Stimulated activated CD4-positive, alpha-beta T cell treated with anti-CD3 and anti-CD28 coated beads, Interleukin-15, amount 100 ng/mL, for 48 hours (primary cell): ENCODE measurements at regions not wholly inside any gene's neighbourhood (a gene's known extent, or its start where the extent isn't known, plus 50 kb on each side); places are given as distances from the start of the nearest gene placed in this dataset.
A peak's percentile ranks its signal among the peaks of the same experiment; 100 is the strongest.

Source experiments
- DNase-seq, 2 donors: peaks; one replicate each; pipeline ENCODE4 v3.0.0-alpha.2; 2020; ENCODE audit warnings: low read depth in 2 of 2

- DNase-seq, result no peak
Observed at GRCh38 chr11:27215471-27216269, 147.3 kb downstream of the CCDC34 start.

DNA sequence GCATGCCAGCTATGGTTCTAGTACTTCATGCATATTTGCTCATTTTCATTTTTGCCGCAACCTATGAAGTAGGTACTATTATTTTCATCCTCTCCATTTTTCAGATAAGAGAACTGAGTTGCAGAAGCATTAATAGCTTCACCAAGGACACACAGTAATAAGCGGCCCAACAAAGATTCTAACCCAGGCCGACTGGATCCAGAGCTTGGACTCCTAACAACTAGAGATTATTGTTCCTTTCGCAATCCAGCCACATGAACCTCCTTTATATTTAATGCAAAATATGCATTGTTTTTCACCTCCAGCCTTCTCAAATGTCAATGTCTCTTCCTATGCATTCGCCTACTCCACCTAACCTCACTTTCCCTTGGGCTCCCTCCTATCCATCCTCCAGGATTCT lies 148.3 kb downstream of the CCDC34 start:
- DNase-seq, result no peak

- DNase-seq, result no peak
Observed at GRCh38 chr11:27213232-27213660, 149.8 kb downstream of the CCDC34 start.

DNA sequence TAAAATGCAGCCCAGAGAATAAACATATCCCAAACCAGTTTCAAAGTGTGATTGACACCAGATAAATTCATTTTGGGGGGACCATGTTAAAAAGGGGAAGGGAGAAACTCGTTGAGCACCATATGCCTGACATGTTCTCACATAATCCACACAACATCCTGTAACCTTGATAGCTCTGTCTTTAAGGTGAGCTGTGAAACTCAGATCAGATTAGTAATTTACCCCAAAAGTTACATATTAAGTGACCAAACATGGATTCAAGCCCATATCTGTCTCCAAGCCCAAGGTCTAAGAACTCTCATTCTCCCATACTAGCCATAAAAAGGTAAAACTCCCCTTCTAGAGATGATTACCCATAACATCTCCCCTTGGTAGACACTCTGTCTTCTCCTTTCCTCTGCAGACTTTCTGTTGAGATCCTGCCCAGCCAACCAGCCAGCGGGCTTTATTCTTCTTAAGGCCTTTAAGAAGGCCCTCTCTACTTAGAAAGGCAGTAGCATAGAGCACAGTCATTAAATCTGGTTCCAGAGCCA lies 150.7 kb downstream of the CCDC34 start:
- DNase-seq, result no peak

DNA sequence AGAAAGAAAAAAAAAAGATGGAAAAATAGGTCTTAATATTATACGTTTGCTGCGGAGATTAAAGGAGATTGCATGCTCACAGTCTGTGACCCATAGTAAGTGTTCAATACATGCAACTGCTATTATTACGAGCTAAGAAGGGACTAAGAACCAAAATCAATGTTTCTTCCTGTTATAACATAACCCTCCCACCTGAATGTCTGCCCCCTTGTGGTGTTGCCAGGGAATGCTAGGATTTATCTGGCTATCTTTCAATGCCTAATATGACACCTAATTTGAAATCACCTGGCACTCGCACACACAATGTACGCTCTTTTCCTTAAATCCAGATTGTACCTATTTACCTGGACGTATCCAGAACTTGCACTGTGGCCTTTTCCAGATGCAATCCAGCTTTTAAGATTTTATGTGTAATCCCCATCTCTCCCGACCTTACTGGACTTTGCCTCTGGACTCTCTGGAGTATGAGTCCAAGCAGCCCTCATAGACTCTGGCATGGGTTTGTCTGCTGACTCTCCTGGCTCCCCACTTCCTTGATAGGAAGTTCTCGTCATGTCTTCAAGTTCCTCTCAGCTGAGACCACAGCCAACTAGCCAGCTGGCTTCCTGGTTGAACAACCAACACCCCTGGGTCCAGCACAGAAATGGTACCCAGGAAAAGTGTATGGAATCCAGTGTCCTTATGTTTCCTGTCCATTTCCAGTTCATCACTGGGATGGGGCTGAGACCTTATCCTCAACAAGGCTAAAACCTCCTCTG lies 151.5 kb downstream of the CCDC34 start:
- DNase-seq, result peak in 1 of 2 donors; percentile 4

GRCh38 chr11:27210531-27210930 lies 152.5 kb downstream of the CCDC34 start:
- no peak for DNase-seq

DNA sequence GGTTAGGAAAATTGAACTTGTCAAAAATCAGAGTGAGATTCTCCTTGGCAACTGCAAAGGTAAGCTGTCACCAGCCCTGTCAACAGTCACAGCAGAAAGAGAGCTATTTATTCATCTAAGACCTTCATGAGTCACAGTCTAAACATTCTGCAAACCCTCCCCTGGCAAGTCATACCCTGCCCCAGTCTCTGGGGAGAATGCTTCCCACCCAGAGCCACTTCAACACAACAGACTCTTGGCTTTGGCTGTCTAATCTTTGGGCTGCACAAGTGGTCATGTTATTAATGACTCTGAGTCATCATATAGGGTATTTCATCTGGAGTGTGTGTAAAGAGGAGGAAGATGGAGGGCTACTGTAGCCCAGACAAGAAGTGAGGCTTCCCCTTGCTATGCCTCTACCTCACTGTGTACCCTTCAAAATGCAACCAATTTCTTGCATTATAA lies 153.4 kb downstream of the CCDC34 start:
- DNase-seq, result no peak

DNA sequence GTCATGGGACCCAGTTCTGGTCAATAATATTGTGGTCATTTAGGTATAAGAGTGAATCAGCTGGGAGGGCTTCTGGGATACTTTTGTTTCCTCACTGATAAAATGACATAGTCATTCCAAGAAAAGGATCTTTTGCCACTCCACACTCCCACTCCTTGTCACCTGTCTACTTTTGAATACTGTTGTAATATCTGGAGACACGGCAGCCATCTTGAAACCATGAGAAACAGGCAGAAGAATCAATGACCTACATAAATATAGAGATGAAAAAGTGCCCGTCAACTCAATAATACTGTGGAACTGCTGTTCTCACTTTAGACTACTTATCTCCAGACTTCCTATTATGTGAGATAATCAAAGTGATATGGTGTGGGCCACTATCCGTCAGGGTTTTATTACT lies 154.2 kb downstream of the CCDC34 start:
- no peak for DNase-seq

GRCh38 chr11:27207025-27207650 lies 155.9 kb downstream of the CCDC34 start:
- DNase-seq, result no peak

GRCh38 chr11:27205779-27206570 lies 157.0 kb downstream of the CCDC34 start:
- DNase-seq, result no peak

DNA sequence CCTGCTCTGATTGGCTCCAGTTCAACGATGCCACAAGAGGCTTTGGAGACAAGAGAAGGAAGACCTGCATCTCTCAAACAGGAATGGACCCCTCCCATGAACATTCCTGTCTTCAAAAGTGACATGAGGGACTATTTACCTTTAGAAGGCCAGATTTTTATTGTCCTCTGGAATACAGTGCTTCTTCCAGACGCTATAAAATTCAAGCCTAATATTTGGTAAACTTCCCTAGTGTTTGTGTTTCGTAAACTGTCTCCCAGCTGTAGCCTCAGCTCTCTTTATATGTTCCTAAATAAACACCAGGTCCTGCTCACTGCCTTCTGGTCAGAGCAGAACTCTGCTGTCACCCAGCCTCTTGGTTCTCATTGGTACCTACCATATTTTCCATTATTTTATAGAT lies 157.8 kb downstream of the CCDC34 start:
- no peak for DNase-seq

DNA sequence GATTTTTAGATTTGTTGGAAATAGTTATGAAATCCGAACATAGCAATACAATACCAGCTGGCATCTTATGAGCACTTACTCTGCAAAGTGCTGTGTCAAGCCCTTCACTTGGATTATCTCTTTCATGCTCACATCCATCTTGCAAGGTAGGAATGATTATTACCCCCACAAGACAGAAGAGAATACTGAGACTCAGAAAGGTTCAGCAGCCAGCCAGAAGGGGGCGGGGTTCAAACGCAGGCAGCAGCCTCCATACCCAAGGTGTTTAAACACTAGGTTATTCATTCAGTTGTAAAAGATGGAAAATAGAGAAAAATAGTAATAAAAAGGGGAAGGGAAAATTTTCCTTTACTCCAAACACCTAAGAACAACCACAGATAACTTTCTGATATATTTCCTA lies 158.5 kb downstream of the CCDC34 start:
- peak in 1 of 2 donors; percentile 7 for DNase-seq

- no peak for DNase-seq
Observed at GRCh38 chr11:27203077-27203647, 159.9 kb downstream of the CCDC34 start.

DNA sequence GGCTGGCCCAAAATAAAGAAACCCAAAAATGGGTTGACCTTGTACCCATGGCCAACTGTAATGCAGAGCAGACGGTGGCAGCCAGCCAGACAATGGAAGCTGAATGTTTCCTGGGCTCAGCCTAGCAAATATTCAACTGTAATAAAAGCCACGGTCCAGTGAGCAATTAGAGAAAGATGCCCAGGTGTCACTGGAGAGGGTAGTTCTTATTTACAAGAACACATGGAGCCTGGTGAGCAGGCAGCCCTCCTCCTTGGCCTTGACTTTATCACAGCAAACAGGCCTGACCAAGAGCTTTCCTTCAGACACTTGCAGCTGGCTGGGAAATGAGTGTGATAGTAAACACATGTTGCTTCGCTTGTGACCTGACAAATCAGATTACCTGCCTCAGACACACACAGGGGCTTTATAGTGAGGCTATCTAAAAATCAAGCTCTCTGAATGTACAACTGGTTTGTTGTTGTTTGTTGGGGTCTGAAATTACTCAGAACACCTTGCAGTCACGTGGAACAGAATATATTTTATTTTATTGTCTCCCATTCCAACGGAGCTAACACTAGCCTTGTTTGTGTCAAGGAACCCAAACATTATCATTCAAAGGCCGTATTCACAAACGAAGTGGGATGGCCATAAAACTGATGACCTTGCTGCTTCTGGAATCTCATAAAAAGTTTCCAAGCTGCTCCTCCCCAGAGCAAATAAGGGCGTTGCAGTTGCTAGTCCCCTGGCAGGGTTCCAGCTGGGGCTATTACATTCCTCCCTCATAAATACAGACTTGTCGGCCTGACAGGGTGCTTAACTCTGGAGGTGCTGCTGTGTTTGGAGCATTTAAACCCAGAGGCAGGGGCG lies 161.1 kb downstream of the BBOX1 start:
- DNase-seq, result no peak

- no peak for DNase-seq
Observed at GRCh38 chr11:27200779-27201453, 160.3 kb downstream of the BBOX1 start.

- DNase-seq, result no peak
Observed at GRCh38 chr11:27196203-27196897, 155.7 kb downstream of the BBOX1 start.

DNA sequence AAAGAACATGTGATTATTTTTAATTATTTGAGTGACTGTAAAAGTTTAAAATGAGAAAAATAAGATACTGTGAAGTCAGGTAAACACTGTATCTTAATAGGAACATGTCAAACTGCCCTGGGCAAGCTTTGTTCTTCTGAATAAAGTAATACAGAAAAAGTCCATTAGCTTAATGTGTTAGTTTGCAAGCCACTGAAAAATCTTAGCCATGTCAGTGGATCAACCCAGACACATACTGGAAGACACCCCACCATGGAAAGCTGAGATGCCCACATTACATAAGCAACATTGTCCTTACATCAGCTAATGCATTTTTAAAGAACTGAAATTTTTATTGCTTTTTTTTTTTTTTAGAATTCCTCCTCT lies 155.2 kb downstream of the BBOX1 start:
- DNase-seq, result no peak

DNA sequence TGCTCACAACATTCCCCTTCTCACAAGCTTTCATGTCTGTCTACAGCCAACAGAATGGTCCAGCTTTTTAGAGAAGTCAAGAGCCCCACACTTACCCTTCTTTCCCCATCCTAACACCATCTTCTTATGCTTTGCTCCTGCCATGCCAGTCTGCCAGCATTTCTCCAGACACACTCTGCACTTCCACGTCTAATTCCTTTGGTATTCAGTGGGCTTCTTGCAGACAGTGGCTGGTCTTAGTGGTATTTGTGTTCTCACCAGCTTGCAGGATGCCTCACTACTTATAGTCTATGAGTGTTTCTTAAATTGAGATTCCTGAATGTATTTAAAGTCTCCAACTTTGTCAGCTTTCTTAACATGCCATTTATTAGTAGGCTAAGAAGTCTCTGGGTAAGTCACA lies 154.4 kb downstream of the BBOX1 start:
- no peak for DNase-seq
